ENCODE measurements at regions not wholly inside any gene's neighbourhood (a gene's known extent, or its start where the extent isn't known, plus 50 kb on each side); places are given as distances from the start of the nearest gene placed in this dataset.
"Not testable (repeated sequence)": the region's sequence is repeated elsewhere in the genome, so short reads cannot be mapped to it uniquely, and the experiment has no call there.

DNA sequence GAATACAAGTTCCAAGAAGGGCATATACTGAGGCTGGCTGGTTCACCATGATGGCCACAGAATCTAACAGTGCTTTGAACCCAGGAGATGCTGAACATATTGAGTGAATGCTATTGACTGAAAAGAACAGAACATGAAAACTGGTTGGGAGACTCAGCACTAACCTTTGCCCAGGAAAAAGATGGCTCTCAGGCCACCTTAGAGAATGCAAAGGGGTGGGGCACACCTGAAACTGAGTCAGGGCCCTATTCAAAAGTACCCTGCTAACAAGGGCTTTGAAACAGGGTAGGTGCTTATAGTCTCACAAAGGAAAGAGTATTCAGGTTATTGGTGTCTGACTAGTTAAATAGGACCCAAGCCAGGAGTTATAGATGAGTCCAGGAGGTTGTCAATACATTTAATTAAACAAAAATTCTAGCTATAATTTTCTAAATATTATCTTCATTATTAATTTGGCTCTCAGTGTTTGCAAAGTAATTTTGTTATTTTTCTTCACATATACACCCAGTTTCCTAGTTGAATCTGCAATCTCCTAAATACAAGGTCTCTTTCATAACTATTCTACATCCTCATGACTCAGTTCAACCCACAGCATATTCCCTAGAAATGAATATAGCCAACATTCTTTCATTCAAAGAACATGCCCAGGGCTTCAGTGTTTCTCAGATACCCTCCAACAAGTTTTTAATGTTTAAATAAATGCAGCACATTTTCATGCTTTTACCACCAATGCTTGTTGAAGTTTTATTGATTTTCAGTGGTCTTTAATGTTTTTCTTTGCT, 144.2 kb upstream of the RAPGEF2 start:
- no peaks in the 10 kb centered on the region for H3K27me3 ChIP-seq
- in situ Hi-C loops (cut with MboI; ENCODE audit: low pct_ligation_motif_present in 1 of 4, low pct_unique_long_range_greater_than_20kb in 1 of 4, low sequenced_read_pairs in 3 of 4) (no loop called here), intact Hi-C loops (cut with DNase I; ENCODE audit: low total_unique reads) (no loop called here)
- H3K4me3 ChIP-seq, result no peak overlapping the region
- peaks cover 0 to 7% (median 2%) of the 10 kb centered on the region in 4 donors for H3K4me1 ChIP-seq
- H3K36me3 ChIP-seq, result no peaks in the 10 kb centered on the region
- no peak overlapping the region for H3K27ac ChIP-seq
- no peaks in the 10 kb centered on the region for H3K9me3 ChIP-seq
- no peak for DNase-seq
- TF ChIP-seq POLR2AphosphoS5 (IDR thresholded peaks at IDR 0.05), result no peak
- no peak for TF ChIP-seq POLR2A (IDR thresholded peaks at IDR 0.05)
- no peak for TF ChIP-seq EP300 (IDR thresholded peaks at IDR 0.05; ENCODE audit: low read depth)
- TF ChIP-seq, protein P1, sequence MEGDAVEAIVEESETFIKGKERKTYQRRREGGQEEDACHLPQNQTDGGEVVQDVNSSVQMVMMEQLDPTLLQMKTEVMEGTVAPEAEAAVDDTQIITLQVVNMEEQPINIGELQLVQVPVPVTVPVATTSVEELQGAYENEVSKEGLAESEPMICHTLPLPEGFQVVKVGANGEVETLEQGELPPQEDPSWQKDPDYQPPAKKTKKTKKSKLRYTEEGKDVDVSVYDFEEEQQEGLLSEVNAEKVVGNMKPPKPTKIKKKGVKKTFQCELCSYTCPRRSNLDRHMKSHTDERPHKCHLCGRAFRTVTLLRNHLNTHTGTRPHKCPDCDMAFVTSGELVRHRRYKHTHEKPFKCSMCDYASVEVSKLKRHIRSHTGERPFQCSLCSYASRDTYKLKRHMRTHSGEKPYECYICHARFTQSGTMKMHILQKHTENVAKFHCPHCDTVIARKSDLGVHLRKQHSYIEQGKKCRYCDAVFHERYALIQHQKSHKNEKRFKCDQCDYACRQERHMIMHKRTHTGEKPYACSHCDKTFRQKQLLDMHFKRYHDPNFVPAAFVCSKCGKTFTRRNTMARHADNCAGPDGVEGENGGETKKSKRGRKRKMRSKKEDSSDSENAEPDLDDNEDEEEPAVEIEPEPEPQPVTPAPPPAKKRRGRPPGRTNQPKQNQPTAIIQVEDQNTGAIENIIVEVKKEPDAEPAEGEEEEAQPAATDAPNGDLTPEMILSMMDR (IDR thresholded peaks at IDR 0.05), result no peak

DNA sequence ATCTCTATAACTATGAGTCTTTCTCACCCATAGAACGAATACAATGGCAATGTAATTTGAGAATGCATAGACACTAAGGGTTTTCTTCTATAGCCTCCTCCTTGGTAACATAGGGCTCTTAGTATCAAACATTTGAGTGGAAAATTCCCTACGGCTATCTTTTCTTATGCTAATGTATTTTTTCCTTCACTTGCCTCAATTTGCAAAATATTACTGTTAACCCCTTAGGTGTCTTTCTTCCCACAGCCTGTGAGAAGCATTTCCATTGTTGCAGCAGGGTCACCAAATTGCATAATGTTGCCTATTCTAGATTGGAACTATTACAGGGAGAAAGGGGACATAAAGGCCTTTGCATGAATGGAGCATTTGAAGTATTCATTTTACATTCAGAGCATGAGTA, 140.5 kb upstream of the RAPGEF2 start:
- no peaks in the 10 kb centered on the region for H3K9me3 ChIP-seq
- DNase-seq, result no peak
- intact Hi-C loops (cut with DNase I; ENCODE audit: low total_unique reads) (no loop called here), in situ Hi-C loops (cut with MboI; ENCODE audit: low pct_ligation_motif_present in 1 of 4, low pct_unique_long_range_greater_than_20kb in 1 of 4, low sequenced_read_pairs in 3 of 4) (no loop called here)
- no peaks in the 10 kb centered on the region for H3K4me1 ChIP-seq
- no peak overlapping the region for H3K4me3 ChIP-seq
- no peaks in the 10 kb centered on the region for H3K27me3 ChIP-seq
- no peak overlapping the region for H3K27ac ChIP-seq
- no peak for TF ChIP-seq POLR2AphosphoS5 (IDR thresholded peaks at IDR 0.05)
- no peak for TF ChIP-seq EP300 (IDR thresholded peaks at IDR 0.05; ENCODE audit: low read depth)
- no peak for TF ChIP-seq POLR2A (IDR thresholded peaks at IDR 0.05)
- TF ChIP-seq, protein P1 (IDR thresholded peaks at IDR 0.05), result no peak
- no peaks in the 10 kb centered on the region for H3K36me3 ChIP-seq
- 68 to 92% methylated on average over 2 of the region's 2 CpGs for WGBS, 2 donors (ENCODE audit: low coverage in 1 of 2)

DNA sequence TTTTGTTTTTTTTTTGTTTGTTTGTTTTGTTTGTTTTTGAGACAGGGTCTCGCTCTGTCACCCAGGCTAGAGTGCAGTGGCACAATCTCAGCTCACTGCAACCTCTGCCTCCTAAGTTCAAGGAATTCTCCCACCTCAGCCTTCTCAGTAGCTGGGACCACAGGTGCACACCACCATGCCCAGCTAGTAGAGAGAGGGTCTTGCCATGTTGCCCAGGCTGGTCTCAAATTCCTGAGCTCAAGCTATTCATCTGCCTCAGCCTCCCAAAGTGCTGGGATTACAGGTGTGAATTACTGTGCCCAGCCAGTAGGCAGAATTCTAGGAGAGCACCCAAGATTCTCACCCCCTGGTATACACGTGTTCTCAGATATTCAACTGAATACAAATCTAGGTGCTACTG, 139.6 kb upstream of the RAPGEF2 start:
- H3K27ac ChIP-seq; H3K9me3 ChIP-seq; in situ Hi-C loops (cut with MboI; ENCODE audit: low pct_ligation_motif_present in 1 of 4, low pct_unique_long_range_greater_than_20kb in 1 of 4, low sequenced_read_pairs in 3 of 4); H3K4me1 ChIP-seq; DNase-seq; H3K4me3 ChIP-seq; H3K27me3 ChIP-seq; H3K36me3 ChIP-seq; intact Hi-C loops (cut with DNase I; ENCODE audit: low total_unique reads): not testable (repeated sequence)
- 98 to 100% methylated on average over 1 to 2 of the region's 2 CpGs for WGBS, 2 donors (ENCODE audit: low coverage in 1 of 2)

DNA sequence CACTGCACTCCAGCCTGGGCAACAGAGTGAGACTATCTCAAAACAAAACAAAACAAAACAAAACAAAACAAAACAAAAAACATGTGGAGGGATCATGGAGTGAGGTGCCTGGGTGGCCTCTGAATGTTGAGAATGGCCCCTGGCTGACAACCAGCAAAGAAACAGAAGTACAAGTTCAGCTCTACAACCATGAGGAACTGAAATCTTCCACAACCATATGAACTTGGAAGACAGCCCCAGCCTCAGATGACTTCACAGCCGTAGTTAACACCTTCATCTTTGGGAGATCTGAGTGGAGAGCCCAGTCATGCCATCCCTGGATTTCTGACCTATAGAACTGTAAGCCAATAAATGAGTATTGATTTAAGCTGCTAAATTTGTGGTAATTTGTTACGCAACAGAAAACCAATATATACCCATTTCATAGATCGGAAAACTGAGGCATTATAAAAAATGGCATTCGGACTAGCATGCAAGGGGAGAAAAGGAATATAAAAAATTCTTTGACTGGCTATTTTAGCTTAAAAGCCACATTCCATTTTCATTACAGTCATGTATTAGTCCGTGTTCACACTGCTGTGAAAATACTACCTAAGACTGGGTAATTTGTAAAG, 138.7 kb upstream of the RAPGEF2 start:
- Histone ChIP-seq H3K36me3 (no peaks in the 10 kb centered on the region), H3K4me1 (no peaks in the 10 kb centered on the region), H3K4me3 (no peak overlapping the region), H3K27ac (no peak overlapping the region), H3K27me3 (no peaks in the 10 kb centered on the region), H3K9me3 (no peaks in the 10 kb centered on the region)
- DNase-seq, result no peak
- no peak for TF ChIP-seq EP300 (IDR thresholded peaks at IDR 0.05; ENCODE audit: low read depth)
- no peak for TF ChIP-seq POLR2AphosphoS5 (IDR thresholded peaks at IDR 0.05)
- TF ChIP-seq, protein P1 (IDR thresholded peaks at IDR 0.05), result no peak
- no peak for TF ChIP-seq POLR2A (IDR thresholded peaks at IDR 0.05)
- in situ Hi-C loops (cut with MboI; ENCODE audit: low pct_ligation_motif_present in 1 of 4, low pct_unique_long_range_greater_than_20kb in 1 of 4, low sequenced_read_pairs in 3 of 4) (no loop called here), intact Hi-C loops (cut with DNase I; ENCODE audit: low total_unique reads) (no loop called here)
- WGBS, 2 donors (ENCODE audit: low coverage in 1 of 2), result 83 to 95% methylated on average over 5 of the region's 5 CpGs

Data from transverse colon (tissue), 4 donors.